Nephron (organoid): ENCODE measurements at regions not wholly inside any gene's neighbourhood (a gene's known extent, or its start where the extent isn't known, plus 50 kb on each side); places are given as distances from the start of the nearest gene placed in this dataset.

Source experiments
- H3K27ac Mint-ChIP-seq, 3 experiments: 2 replicates each; pipeline ENCODE4 v1.8.0; 2020; ENCODE audit warnings: mixed read lengths in 3 of 3, mild to moderate bottlenecking in 2 of 3, moderate library complexity in 1 of 3
- H3K27me3 Mint-ChIP-seq: 2 replicates; pipeline ENCODE4 v1.8.0; 2021; ENCODE audit warnings: low read depth, mild to moderate bottlenecking, moderate library complexity, mixed read lengths
- H3K36me3 Mint-ChIP-seq: 2 replicates; pipeline ENCODE4 v1.8.0; 2020; ENCODE audit warnings: low read depth, mixed read lengths
- H3K4me1 Mint-ChIP-seq: 2 replicates; pipeline ENCODE4 v1.8.0; 2020; ENCODE audit warnings: mixed read lengths
- H3K4me3 Mint-ChIP-seq, 3 experiments: 2 replicates each; pipeline ENCODE4 v1.8.0; 2020; ENCODE audit warnings: mild to moderate bottlenecking in 3 of 3, mixed read lengths in 3 of 3, moderate library complexity in 2 of 3
- H3K9me3 Mint-ChIP-seq: 2 replicates; pipeline ENCODE4 v1.8.0; 2020; ENCODE audit warnings: mixed read lengths
- CTCF ChIP-seq, 3 experiments: fragments of 200-600 bp; sonication (generic); IDR thresholded peaks; one replicate each; pipeline ENCODE4 v1.5.0; 2021; ENCODE audit warnings: antibody characterized with exemption in 3 of 3; ENCODE audit not compliant: unreplicated experiment in 3 of 3

- H3K27ac Mint-ChIP-seq: no peak overlapping the region
- no peaks in the 10 kb centered on the region for H3K27me3 Mint-ChIP-seq
- H3K36me3 Mint-ChIP-seq: no peaks in the 10 kb centered on the region
- no peak overlapping the region for H3K4me3 Mint-ChIP-seq
- TF ChIP-seq CTCF (IDR thresholded peaks at IDR 0.05; ENCODE audit: unreplicated experiment in 3 of 3): no peak
- no peaks in the 10 kb centered on the region for H3K9me3 Mint-ChIP-seq
- H3K4me1 Mint-ChIP-seq: peaks cover 4% of the 10 kb centered on the region
Measured at GRCh38 chrX:42678133-42678532, 99.8 kb downstream of the PPP1R2C start.

- TF ChIP-seq CTCF (IDR thresholded peaks at IDR 0.05; ENCODE audit: unreplicated experiment in 3 of 3): no peak
- Mint-ChIP-seq H3K27me3 (no peaks in the 10 kb centered on the region), H3K27ac (no peak overlapping the region), H3K4me3 (no peak overlapping the region), H3K9me3 (peaks cover 7% of the 10 kb centered on the region), H3K36me3 (no peaks in the 10 kb centered on the region), H3K4me1 (no peaks in the 10 kb centered on the region)
Measured at GRCh38 chrX:42673301-42673810, 104.6 kb downstream of the PPP1R2C start.

- no peaks in the 10 kb centered on the region for H3K4me1 Mint-ChIP-seq
Measured at GRCh38 chrX:42664680-42665079, 113.3 kb downstream of the PPP1R2C start.

GRCh38 chrX:42628471-42628870 is 149.5 kb downstream of the PPP1R2C start:
- no peak for TF ChIP-seq CTCF (IDR thresholded peaks at IDR 0.05; ENCODE audit: unreplicated experiment in 3 of 3)
- H3K4me3 Mint-ChIP-seq: no peak overlapping the region
- H3K9me3 Mint-ChIP-seq: no peaks in the 10 kb centered on the region
- no peaks in the 10 kb centered on the region for H3K27me3 Mint-ChIP-seq
- no peak overlapping the region for H3K27ac Mint-ChIP-seq
- H3K4me1 Mint-ChIP-seq: no peaks in the 10 kb centered on the region
- no peaks in the 10 kb centered on the region for H3K36me3 Mint-ChIP-seq

More at GRCh38 chrX:42664680-42665079, 113.3 kb downstream of the PPP1R2C start:
- H3K4me3 Mint-ChIP-seq: no peak overlapping the region
- no peak for TF ChIP-seq CTCF (IDR thresholded peaks at IDR 0.05; ENCODE audit: unreplicated experiment in 3 of 3)
- peaks cover 5% of the 10 kb centered on the region for H3K9me3 Mint-ChIP-seq
- H3K27ac Mint-ChIP-seq: no peak overlapping the region
- no peaks in the 10 kb centered on the region for H3K36me3 Mint-ChIP-seq
- H3K27me3 Mint-ChIP-seq: no peaks in the 10 kb centered on the region

GRCh38 chrX:42627891-42628290 is 150.1 kb downstream of the PPP1R2C start:
- TF ChIP-seq CTCF (IDR thresholded peaks at IDR 0.05; ENCODE audit: unreplicated experiment in 3 of 3): no peak
- H3K27ac Mint-ChIP-seq: no peak overlapping the region
- H3K9me3 Mint-ChIP-seq: no peaks in the 10 kb centered on the region
- H3K4me3 Mint-ChIP-seq: no peak overlapping the region
- no peaks in the 10 kb centered on the region for H3K27me3 Mint-ChIP-seq
- no peaks in the 10 kb centered on the region for H3K4me1 Mint-ChIP-seq
- H3K36me3 Mint-ChIP-seq: no peaks in the 10 kb centered on the region

GRCh38 chrX:42624524-42624923 is 153.4 kb downstream of the PPP1R2C start:
- Mint-ChIP-seq H3K9me3 (no peaks in the 10 kb centered on the region), H3K4me1 (no peaks in the 10 kb centered on the region), H3K36me3 (no peaks in the 10 kb centered on the region), H3K4me3 (no peak overlapping the region), H3K27ac (no peak overlapping the region), H3K27me3 (no peaks in the 10 kb centered on the region)
- TF ChIP-seq CTCF (IDR thresholded peaks at IDR 0.05; ENCODE audit: unreplicated experiment in 3 of 3): no peak
